ENCODE measurements at regions not wholly inside any gene's neighbourhood (a gene's known extent, or its start where the extent isn't known, plus 50 kb on each side); places are given as distances from the start of the nearest gene placed in this dataset.

- TF ChIP-seq POLR2A (IDR thresholded peaks at IDR 0.05; ENCODE audit: extremely low read depth, insufficient read length) (no peak), CTCF (IDR thresholded peaks at IDR 0.05; ENCODE audit: low read depth, low read length) (no peak), MYC (IDR thresholded peaks at IDR 0.05; ENCODE audit: low read depth, low read length) (no peak), MAX (IDR thresholded peaks at IDR 0.05; ENCODE audit: low read depth, low read length) (0 out of 2 replicates have a peak, but pooled peaks have one; percentile 29)
Observed at GRCh38 chr11:71063129-71063528, 189.2 kb downstream of the SHANK2 start.

Data from NB4 (cell line).